ENCODE measurements at regions not wholly inside any gene's neighbourhood (a gene's known extent, or its start where the extent isn't known, plus 50 kb on each side); places are given as distances from the start of the nearest gene placed in this dataset.

DNA sequence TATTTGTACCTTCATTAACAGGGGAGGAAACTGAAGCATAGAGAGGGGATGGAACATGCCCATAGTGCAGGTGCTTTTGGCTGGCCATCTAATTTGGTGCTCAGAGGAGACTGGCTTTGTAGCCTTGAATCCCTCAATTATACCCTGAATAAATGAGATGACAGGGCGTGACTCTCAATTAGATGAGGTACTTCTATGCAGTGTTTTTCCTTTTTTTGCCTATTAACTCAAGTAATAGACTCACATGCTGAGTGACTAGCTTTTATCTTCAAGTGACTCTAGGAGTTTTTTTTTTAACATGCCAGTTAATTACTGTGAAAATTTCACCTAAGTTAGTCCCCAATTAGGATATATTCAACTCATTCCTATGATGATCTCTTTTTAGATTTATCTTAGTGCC is 243.7 kb downstream of the DACT1 start:
- Histone ChIP-seq H3K9me3 (replicated peaks; ENCODE audit: control insufficient read depth, insufficient read depth, low read length) (no peaks in the 10 kb centered on the region), H2AFZ (ENCODE audit: low read depth, low read length) (no peak overlapping the region), H3K4me1 (ENCODE audit: control insufficient read depth, extremely low read depth, insufficient read depth, low read length) (no peaks in the 10 kb centered on the region), H3K4me2 (ENCODE audit: insufficient read depth, low read length) (no peak overlapping the region), H3K4me3 (replicated peaks in 1 of 3; ENCODE audit: insufficient read depth in 1 of 3, low read depth in 1 of 3, low read length in 3 of 3) (no peak overlapping the region), H4K20me1 (replicated peaks; ENCODE audit: control insufficient read depth, extremely low read depth, insufficient read depth, low read length) (no peaks in the 10 kb centered on the region), H3K27me3 (ENCODE audit: control insufficient read depth in 2 of 2, insufficient read depth in 2 of 2, low read length in 2 of 2) (peaks cover 0 to 2% of the 10 kb centered on the region in 2 experiments), H3K79me2 (ENCODE audit: control insufficient read depth, insufficient read depth, low read length) (no peaks in the 10 kb centered on the region), H3K9ac (replicated peaks; ENCODE audit: extremely low read depth, insufficient read depth, low read length) (no peak overlapping the region), H3K27ac (ENCODE audit: insufficient read depth, low read depth, low read length) (no peak overlapping the region), H3K9me1 (replicated peaks; ENCODE audit: control insufficient read depth, extremely low read depth, insufficient read depth, low read length) (no peaks in the 10 kb centered on the region), H3K36me3 (ENCODE audit: control insufficient read depth in 2 of 2, extremely low read depth in 1 of 2, insufficient read depth in 2 of 2, low read length in 2 of 2) (no peaks in the 10 kb centered on the region)
- no peak for DNase-seq (ENCODE audit: low read depth, low spot score)
- no peak for FAIRE-seq
- POLR2A ChIA-PET: interaction anchor here (0.7 kb wide), 1 partner anchor 11 kb away, joined by 4 read pairs; no protein-coding TSS in a partner anchor
- CTCF ChIA-PET: no interaction called here
- no TSS peak for BruUV-seq (replicated peaks)
- intact Hi-C loops (cut with micrococcal nuclease): no loop called here
- TF ChIP-seq POLR2A (IDR thresholded peaks at IDR 0.05; ENCODE audit: low read depth, low read length): no peak
- TF ChIP-seq, protein P1, sequence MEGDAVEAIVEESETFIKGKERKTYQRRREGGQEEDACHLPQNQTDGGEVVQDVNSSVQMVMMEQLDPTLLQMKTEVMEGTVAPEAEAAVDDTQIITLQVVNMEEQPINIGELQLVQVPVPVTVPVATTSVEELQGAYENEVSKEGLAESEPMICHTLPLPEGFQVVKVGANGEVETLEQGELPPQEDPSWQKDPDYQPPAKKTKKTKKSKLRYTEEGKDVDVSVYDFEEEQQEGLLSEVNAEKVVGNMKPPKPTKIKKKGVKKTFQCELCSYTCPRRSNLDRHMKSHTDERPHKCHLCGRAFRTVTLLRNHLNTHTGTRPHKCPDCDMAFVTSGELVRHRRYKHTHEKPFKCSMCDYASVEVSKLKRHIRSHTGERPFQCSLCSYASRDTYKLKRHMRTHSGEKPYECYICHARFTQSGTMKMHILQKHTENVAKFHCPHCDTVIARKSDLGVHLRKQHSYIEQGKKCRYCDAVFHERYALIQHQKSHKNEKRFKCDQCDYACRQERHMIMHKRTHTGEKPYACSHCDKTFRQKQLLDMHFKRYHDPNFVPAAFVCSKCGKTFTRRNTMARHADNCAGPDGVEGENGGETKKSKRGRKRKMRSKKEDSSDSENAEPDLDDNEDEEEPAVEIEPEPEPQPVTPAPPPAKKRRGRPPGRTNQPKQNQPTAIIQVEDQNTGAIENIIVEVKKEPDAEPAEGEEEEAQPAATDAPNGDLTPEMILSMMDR (IDR thresholded peaks at IDR 0.05; ENCODE audit: extremely low read depth in 1 of 2, insufficient read depth in 1 of 2, low read depth in 1 of 2, low read length in 2 of 2): no peak
- no peak for TF ChIP-seq POLR2AphosphoS5 (IDR thresholded peaks at IDR 0.05; ENCODE audit: insufficient read depth, low read depth, low read length)
- TF ChIP-seq, protein P2, sequence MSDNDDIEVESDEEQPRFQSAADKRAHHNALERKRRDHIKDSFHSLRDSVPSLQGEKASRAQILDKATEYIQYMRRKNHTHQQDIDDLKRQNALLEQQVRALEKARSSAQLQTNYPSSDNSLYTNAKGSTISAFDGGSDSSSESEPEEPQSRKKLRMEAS (IDR thresholded peaks at IDR 0.05; ENCODE audit: insufficient read depth, insufficient read length): no peak
- no peak for TF ChIP-seq MYC (IDR thresholded peaks at IDR 0.05; ENCODE audit: low read depth, low read length)
- TF ChIP-seq JUN (IDR thresholded peaks at IDR 0.05; ENCODE audit: borderline replicate concordance, insufficient read depth, insufficient read length, low read depth): no peak
- no peak for TF ChIP-seq GATA2 (IDR thresholded peaks at IDR 0.05; ENCODE audit: insufficient read depth, insufficient read length, low read depth, low read length)
- no peak for TF ChIP-seq EZH2 (IDR thresholded peaks at IDR 0.05; ENCODE audit: borderline replicate concordance, low read depth, low read length, severe bottlenecking)
- no peak for TF ChIP-seq FOS (IDR thresholded peaks at IDR 0.05; ENCODE audit: borderline replicate concordance, insufficient read depth, low read length)
- dilution Hi-C loops (cut with MboI; ENCODE audit: extremely low pct_ligation_motif_present, low sequenced_read_pairs): no loop called here
